ENCODE measurements at regions not wholly inside any gene's neighbourhood (a gene's known extent, or its start where the extent isn't known, plus 50 kb on each side); places are given as distances from the start of the nearest gene placed in this dataset.
"Not testable (repeated sequence)": the region's sequence is repeated elsewhere in the genome, so short reads cannot be mapped to it uniquely, and the experiment has no call there.

DNA sequence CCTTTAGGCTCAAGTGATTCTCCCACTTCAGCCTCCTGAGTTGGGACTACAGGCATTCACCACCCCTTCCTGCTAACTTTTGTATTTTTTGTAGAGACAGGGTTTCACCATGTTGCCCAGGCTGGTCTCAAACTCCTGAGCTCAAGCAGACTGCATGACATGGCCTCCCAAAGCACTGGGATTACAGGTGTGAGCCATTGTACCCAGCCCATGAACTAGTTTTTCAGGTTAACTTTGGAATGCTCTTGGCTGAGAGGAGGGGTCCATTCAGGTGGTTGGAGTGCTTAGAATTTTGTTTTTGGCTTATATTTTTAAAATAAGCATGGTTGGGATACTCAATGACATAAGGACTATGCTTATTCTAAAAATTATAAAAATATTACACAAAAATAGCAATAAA is 355.7 kb upstream of the MAGEB16 start:
- no peaks in the 10 kb centered on the region; the same call in 1 of the 2 replicates for H3K9me3 ChIP-seq (ENCODE audit: control insufficient read depth, insufficient read depth, low read depth, low read length)
- H3K4me3 ChIP-seq (ENCODE audit: low read depth, low read length): no peak overlapping the region
- H3K27ac ChIP-seq (ENCODE audit: extremely low read depth, low read depth, low read length): no peak overlapping the region
- ChIA-PET CTCF (interaction anchor here (0.5 kb wide), 1 partner anchor 209 kb away, joined by 5 read pairs; no protein-coding TSS in a partner anchor), POLR2A (no interaction called here)
- H3K4me1 ChIP-seq (ENCODE audit: control insufficient read depth, insufficient read depth, low read length): no peaks in the 10 kb centered on the region
- H3K36me3 ChIP-seq (ENCODE audit: control insufficient read depth in 2 of 2, insufficient read depth in 1 of 2, low read length in 2 of 2): no peaks in the 10 kb centered on the region
- no peak for TF ChIP-seq ZNF510 (tag by site-specific recombination; IDR thresholded peaks at IDR 0.05; ENCODE audit: insufficient replicate concordance)

DNA sequence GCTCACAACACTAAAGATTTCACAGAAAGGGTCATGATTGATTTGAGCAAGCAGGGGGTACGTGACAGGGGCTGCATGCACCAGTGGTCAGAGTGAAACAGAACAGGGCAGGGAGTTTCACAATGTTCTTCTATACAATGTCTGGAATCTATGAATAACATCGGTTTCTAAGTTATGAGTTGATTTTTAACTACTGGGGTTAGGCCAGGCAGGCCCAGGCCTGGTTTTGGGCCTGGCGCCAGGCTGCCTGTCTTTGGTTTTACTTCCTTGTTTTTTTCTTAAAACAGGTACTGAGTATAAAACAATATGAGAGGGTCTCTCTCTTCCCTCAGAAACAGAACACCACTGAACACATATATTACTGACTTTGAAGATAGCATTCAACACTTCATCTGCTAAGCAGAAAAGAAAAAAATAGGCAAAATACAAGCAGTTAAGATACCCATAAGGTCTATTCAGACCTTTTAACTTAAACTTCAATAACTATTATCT is 355.0 kb upstream of the MAGEB16 start:
- H3K4me3 ChIP-seq (ENCODE audit: low read depth, low read length); POLR2A ChIA-PET; H3K36me3 ChIP-seq (ENCODE audit: control insufficient read depth in 2 of 2, insufficient read depth in 1 of 2, low read length in 2 of 2); CTCF ChIA-PET; H3K4me1 ChIP-seq (ENCODE audit: control insufficient read depth, insufficient read depth, low read length); H3K9me3 ChIP-seq (ENCODE audit: control insufficient read depth, insufficient read depth, low read depth, low read length); H3K27ac ChIP-seq (ENCODE audit: extremely low read depth, low read depth, low read length): not testable (repeated sequence)

DNA sequence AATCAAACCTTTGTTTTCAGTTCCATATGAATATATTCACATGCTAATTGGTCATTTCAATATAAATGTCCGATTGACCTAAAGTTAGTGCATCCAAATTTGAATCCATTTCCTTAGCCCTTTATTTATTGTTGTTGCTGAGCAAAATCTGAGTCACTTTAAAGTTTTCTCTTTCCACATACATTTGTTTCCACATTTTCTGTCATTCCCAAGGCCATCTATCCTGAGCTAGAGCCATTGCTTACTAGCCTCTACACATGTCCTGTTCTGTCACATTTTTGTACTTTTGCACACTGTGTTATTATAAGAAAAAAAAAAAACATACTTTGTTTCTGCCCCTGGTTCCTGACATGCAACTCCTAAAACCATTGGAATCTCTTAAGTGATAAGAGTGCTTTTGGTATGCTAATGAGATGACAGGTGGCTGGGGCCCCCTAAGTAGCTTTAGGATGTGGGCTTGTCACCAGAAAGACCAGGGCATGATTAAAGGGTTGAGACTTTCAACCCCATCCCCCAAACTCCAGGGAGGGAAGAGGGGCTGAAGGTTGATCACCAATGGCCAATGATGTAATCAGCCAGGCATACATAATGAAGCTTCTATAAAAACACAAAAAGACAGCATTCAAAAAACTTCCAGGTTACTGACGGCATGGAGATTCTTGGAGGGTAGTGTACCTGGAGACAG is 353.3 kb upstream of the MAGEB16 start:
- Histone ChIP-seq H3K4me1 (ENCODE audit: control insufficient read depth, insufficient read depth, low read length) (no peaks in the 10 kb centered on the region), H3K9me3 (ENCODE audit: control insufficient read depth, insufficient read depth, low read depth, low read length) (no peaks in the 10 kb centered on the region; the same call in 1 of the 2 replicates), H3K36me3 (ENCODE audit: control insufficient read depth in 2 of 2, insufficient read depth in 1 of 2, low read length in 2 of 2) (no peaks in the 10 kb centered on the region), H3K4me3 (ENCODE audit: low read depth, low read length) (no peak overlapping the region), H3K27ac (ENCODE audit: extremely low read depth, low read depth, low read length) (no peak overlapping the region)
- ChIA-PET POLR2A (no interaction called here), CTCF (no interaction called here)
- no peak for TF ChIP-seq ZFHX2 (tag by site-specific recombination; conservative IDR thresholded peaks at IDR 0.05)
- TF ChIP-seq, protein P1, sequence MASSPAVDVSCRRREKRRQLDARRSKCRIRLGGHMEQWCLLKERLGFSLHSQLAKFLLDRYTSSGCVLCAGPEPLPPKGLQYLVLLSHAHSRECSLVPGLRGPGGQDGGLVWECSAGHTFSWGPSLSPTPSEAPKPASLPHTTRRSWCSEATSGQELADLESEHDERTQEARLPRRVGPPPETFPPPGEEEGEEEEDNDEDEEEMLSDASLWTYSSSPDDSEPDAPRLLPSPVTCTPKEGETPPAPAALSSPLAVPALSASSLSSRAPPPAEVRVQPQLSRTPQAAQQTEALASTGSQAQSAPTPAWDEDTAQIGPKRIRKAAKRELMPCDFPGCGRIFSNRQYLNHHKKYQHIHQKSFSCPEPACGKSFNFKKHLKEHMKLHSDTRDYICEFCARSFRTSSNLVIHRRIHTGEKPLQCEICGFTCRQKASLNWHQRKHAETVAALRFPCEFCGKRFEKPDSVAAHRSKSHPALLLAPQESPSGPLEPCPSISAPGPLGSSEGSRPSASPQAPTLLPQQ (tag by site-specific recombination; IDR thresholded peaks at IDR 0.05): no peak
- TF ChIP-seq ZNF202 (tag by site-specific recombination; IDR thresholded peaks at IDR 0.05; ENCODE audit: borderline replicate concordance): no peak
- TF ChIP-seq ZXDB (tag by site-specific recombination; IDR thresholded peaks at IDR 0.05): no peak

DNA sequence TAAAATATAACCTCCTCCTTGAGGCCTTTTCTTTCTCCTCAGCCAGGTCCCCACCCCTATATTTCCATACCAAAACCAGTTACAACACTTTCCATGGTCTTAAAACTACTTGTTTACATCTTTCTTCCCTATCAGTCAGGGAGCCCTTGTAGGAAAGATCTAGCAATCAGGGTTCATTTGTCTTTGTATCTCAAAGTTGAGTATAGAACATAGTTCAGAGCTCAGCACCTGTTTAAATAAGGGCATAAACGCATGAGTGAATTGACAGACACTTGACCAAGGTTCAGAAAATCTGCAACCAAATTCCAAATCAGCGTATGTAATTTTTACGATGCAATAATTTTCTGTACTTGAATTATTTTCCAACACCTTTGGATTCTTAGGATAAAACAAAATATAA is 352.2 kb upstream of the MAGEB16 start:
- Histone ChIP-seq H3K4me1 (ENCODE audit: control insufficient read depth, insufficient read depth, low read length) (no peaks in the 10 kb centered on the region), H3K9me3 (ENCODE audit: control insufficient read depth, insufficient read depth, low read depth, low read length) (no peaks in the 10 kb centered on the region), H3K27ac (ENCODE audit: extremely low read depth, low read depth, low read length) (no peak overlapping the region), H3K36me3 (ENCODE audit: control insufficient read depth in 2 of 2, insufficient read depth in 1 of 2, low read length in 2 of 2) (no peaks in the 10 kb centered on the region), H3K4me3 (ENCODE audit: low read depth, low read length) (no peak overlapping the region)
- TF ChIP-seq ZNF350 (tag by site-specific recombination; IDR thresholded peaks at IDR 0.05): no peak
- no peak for TF ChIP-seq ZNF501 (tag by site-specific recombination; IDR thresholded peaks at IDR 0.05)
- TF ChIP-seq, protein P2, sequence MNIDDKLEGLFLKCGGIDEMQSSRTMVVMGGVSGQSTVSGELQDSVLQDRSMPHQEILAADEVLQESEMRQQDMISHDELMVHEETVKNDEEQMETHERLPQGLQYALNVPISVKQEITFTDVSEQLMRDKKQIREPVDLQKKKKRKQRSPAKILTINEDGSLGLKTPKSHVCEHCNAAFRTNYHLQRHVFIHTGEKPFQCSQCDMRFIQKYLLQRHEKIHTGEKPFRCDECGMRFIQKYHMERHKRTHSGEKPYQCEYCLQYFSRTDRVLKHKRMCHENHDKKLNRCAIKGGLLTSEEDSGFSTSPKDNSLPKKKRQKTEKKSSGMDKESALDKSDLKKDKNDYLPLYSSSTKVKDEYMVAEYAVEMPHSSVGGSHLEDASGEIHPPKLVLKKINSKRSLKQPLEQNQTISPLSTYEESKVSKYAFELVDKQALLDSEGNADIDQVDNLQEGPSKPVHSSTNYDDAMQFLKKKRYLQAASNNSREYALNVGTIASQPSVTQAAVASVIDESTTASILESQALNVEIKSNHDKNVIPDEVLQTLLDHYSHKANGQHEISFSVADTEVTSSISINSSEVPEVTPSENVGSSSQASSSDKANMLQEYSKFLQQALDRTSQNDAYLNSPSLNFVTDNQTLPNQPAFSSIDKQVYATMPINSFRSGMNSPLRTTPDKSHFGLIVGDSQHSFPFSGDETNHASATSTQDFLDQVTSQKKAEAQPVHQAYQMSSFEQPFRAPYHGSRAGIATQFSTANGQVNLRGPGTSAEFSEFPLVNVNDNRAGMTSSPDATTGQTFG (tag by site-specific recombination; IDR thresholded peaks at IDR 0.05; ENCODE audit: borderline replicate concordance): no peak
- no peak for TF ChIP-seq ZNF146 (tag by site-specific recombination; IDR thresholded peaks at IDR 0.05)
- TF ChIP-seq ZNF211 (tag by site-specific recombination; IDR thresholded peaks at IDR 0.05; ENCODE audit: low read depth): no peak
- TF ChIP-seq ZNF223 (tag by site-specific recombination; IDR thresholded peaks at IDR 0.05): no peak
- TF ChIP-seq ZNF23 (tag by site-specific recombination; IDR thresholded peaks at IDR 0.05; ENCODE audit: borderline replicate concordance): no peak
- no peak for TF ChIP-seq SP3 (tag by site-specific recombination; IDR thresholded peaks at IDR 0.05)
- TF ChIP-seq, protein P3, sequence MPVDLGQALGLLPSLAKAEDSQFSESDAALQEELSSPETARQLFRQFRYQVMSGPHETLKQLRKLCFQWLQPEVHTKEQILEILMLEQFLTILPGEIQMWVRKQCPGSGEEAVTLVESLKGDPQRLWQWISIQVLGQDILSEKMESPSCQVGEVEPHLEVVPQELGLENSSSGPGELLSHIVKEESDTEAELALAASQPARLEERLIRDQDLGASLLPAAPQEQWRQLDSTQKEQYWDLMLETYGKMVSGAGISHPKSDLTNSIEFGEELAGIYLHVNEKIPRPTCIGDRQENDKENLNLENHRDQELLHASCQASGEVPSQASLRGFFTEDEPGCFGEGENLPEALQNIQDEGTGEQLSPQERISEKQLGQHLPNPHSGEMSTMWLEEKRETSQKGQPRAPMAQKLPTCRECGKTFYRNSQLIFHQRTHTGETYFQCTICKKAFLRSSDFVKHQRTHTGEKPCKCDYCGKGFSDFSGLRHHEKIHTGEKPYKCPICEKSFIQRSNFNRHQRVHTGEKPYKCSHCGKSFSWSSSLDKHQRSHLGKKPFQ (tag by site-specific recombination; IDR thresholded peaks at IDR 0.05): no peak
- TF ChIP-seq, protein P4, sequence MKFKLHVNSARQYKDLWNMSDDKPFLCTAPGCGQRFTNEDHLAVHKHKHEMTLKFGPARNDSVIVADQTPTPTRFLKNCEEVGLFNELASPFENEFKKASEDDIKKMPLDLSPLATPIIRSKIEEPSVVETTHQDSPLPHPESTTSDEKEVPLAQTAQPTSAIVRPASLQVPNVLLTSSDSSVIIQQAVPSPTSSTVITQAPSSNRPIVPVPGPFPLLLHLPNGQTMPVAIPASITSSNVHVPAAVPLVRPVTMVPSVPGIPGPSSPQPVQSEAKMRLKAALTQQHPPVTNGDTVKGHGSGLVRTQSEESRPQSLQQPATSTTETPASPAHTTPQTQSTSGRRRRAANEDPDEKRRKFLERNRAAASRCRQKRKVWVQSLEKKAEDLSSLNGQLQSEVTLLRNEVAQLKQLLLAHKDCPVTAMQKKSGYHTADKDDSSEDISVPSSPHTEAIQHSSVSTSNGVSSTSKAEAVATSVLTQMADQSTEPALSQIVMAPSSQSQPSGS (tag by site-specific recombination; IDR thresholded peaks at IDR 0.05; ENCODE audit: low read depth): no peak
- no peak for TF ChIP-seq ZNF707 (tag by site-specific recombination; IDR thresholded peaks at IDR 0.05)
- POLR2A ChIA-PET: no interaction called here
- CTCF ChIA-PET: no interaction called here

Measured in HEK293 (cell line).